Natural killer cell treated with Interleukin-12 subunit alpha and Interleukin-12 subunit beta and Interleukin-15 and Interleukin-18, amount 100 ng/mL, for 72 hours (primary cell): ENCODE measurements at regions not wholly inside any gene's neighbourhood (a gene's known extent, or its start where the extent isn't known, plus 50 kb on each side); places are given as distances from the start of the nearest gene placed in this dataset.
A peak's percentile ranks its signal among the peaks of the same experiment; 100 is the strongest.

Experiments
- ATAC-seq, 2 donors: fragments of 150-1000 bp; cut with Tn5 transposase in 1 of 2; sonication (Bioruptor Pico), chemical (Tn5 transposase) in 1 of 2; 2 replicates each; pipeline ENCODE4 v1.10.0; 2021
- DNase-seq: peaks from one replicate; pipeline ENCODE4 v3.0.0; 2022; ENCODE audit warnings: low spot score
- H3K27ac Mint-ChIP-seq, 2 donors: 1 replicate in 1 of 2; 2 replicates in 1 of 2; pipeline ENCODE4 v1.8.0; 2022; ENCODE audit warnings: mixed read lengths in 2 of 2, mild to moderate bottlenecking in 1 of 2, moderate library complexity in 1 of 2
- H3K27me3 Mint-ChIP-seq, 2 donors: 1 replicate in 1 of 2; 2 replicates in 1 of 2; pipeline ENCODE4 v1.8.0; 2022; ENCODE audit warnings: mixed read lengths in 2 of 2
- H3K36me3 Mint-ChIP-seq: one replicate; pipeline ENCODE4 v1.8.0; 2022; ENCODE audit warnings: mixed read lengths
- H3K4me1 Mint-ChIP-seq, 2 donors: 1 replicate in 1 of 2; 2 replicates in 1 of 2; pipeline ENCODE4 v1.8.0; 2022; ENCODE audit warnings: low read depth in 2 of 2, mixed read lengths in 2 of 2, mild to moderate bottlenecking in 1 of 2
- H3K4me3 Mint-ChIP-seq: one replicate; pipeline ENCODE4 v1.8.0; 2022; ENCODE audit warnings: mixed read lengths
- H3K9me3 Mint-ChIP-seq: 2 replicates; pipeline ENCODE4 v1.8.0; 2022; ENCODE audit warnings: mixed read lengths

DNA sequence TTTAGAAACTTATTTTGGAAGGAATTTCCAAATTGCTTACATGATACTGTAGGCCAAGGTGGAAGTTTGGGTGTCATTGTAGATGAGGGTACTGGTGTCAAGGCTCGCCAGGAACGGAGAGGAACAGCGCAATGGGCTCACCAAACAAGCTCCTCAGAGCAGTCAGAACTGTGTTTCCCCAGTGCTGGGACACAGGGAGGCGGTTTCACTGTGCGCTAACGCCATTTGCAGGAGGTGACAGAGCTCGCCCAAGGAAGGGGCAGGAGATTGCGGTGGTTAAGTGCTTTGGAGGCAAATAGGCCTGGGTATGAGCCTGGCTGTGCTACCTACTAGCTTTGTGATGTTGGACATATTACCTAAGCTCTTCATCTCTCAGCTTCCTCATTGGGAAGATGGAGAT is 57.3 kb downstream of the HHEX start:
- Mint-ChIP-seq H3K4me3 (peak overlapping the region; percentile 19), H3K27ac (no peak overlapping the region), H3K4me1 (peaks cover 41 to 46% of the 10 kb centered on the region in 2 donors), H3K27me3 (peaks cover 5 to 8% of the 10 kb centered on the region in 2 donors), H3K36me3 (no peaks in the 10 kb centered on the region), H3K9me3 (peaks cover 4% of the 10 kb centered on the region)
- ATAC-seq (no peak), DNase-seq (no peak)

DNA sequence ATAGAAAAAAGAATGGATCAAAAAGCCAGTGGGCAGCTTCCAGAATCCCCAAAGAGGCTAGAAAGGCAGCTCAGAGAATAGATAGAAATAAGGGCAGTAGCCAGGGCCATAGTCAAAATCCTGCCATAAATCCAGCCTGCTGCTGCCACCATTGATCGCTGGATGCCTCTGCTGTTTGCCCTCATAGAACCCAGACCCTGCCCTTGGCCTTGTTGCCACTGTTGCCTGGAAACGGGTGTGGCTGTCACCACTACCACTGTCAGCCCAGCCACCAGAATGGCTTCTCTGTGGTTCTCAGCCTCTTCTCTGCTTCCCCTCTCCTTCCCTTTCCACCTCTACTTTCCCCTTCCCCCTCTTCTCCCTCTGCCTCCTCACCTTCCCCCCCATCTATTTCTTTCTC is 57.8 kb downstream of the HHEX start:
- Mint-ChIP-seq H3K27me3 (peaks cover 4 to 5% of the 10 kb centered on the region in 2 donors), H3K36me3 (no peaks in the 10 kb centered on the region), H3K4me1 (peaks cover 36 to 40% of the 10 kb centered on the region in 2 donors), H3K27ac (no peak overlapping the region), H3K4me3 (peak overlapping the region; percentile 19), H3K9me3 (peaks cover 4% of the 10 kb centered on the region)
- no peak for DNase-seq
- ATAC-seq = no peak

DNA sequence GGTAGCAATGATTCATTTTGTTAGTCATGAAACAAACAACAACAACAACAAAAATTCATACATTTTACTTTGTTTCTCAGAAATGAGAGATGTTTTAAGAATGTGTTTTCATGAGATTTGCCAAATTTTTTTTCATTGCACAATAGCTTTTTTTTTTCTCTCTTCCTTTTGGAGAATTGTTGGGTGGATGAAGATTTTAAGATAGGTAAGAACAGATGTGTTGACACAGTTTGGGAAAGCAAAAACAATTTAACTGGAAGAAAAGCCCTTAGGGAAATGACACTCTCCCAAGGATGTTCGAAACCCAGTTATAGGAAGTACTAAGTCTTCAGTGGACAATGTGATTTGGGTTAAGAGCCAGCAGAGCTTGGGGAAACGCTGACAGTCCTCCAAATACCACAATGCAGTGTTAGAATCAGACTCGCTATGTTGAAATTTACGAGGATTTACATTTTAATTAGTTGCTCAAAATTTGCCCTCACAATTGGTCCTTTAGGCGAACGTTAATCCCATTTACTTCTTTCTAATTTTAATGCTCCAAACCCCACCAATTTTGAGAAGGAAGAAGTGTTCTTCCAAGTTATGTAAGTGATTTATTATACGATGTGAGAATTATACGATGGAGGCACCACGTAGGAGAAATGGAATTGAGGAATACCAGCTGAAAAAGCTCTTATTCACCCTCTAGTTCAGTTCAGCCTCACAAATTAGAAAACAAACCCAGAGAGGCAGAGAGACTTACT is 61.2 kb downstream of the HHEX start:
- Mint-ChIP-seq H3K4me3 (no peak overlapping the region), H3K36me3 (no peaks in the 10 kb centered on the region), H3K4me1 (peaks cover 24 to 27% of the 10 kb centered on the region in 2 donors), H3K27me3 (peaks cover 0 to 2% of the 10 kb centered on the region in 2 donors), H3K9me3 (peaks cover 4% of the 10 kb centered on the region), H3K27ac (no peak overlapping the region)
- DNase-seq (no peak), ATAC-seq (no peak)

- Mint-ChIP-seq H3K4me3 (no peak overlapping the region), H3K27me3 (peaks cover 0 to 2% of the 10 kb centered on the region in 2 donors), H3K4me1 (peaks cover 28 to 32% of the 10 kb centered on the region in 2 donors), H3K27ac (no peak overlapping the region), H3K36me3 (no peaks in the 10 kb centered on the region), H3K9me3 (peaks cover 4% of the 10 kb centered on the region)
- ATAC-seq (no peak), DNase-seq (no peak)
These were observed 61.7 kb downstream of the HHEX start for GRCh38 chr10:92751534-92751811.

GRCh38 chr10:92751827-92752226 is 62.1 kb downstream of the HHEX start:
- peaks cover 29 to 33% of the 10 kb centered on the region in 2 donors for H3K4me1 Mint-ChIP-seq
- H3K27me3 Mint-ChIP-seq = peaks cover 0 to 2% of the 10 kb centered on the region in 2 donors
- no peak overlapping the region for H3K27ac Mint-ChIP-seq
- DNase-seq (no peak), ATAC-seq (no peak)
- no peaks in the 10 kb centered on the region for H3K36me3 Mint-ChIP-seq
- H3K4me3 Mint-ChIP-seq = no peak overlapping the region
- peaks cover 4% of the 10 kb centered on the region for H3K9me3 Mint-ChIP-seq

DNA sequence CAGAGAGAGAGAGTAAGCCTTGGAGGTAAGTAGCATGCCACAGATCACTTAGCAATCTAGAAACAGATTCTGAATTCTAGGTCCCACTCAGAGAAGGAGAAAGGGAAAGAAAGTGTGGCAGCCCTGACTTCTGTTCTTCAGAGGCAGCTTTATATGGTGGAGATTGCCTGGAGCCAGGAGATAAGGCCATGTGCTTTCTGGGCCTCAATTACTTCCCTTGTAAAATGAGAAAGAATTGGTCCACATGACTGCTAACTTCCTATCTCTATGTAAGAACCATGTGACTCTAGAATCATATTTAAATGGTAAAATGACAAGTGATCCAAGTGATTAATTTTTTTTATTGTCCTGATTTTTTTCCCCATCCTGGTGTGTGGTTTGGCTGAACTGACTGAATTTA is 64.1 kb downstream of the HHEX start:
- no peak for DNase-seq
- Mint-ChIP-seq H3K4me1 (peaks cover 23 to 24% of the 10 kb centered on the region in 2 donors), H3K4me3 (no peak overlapping the region), H3K9me3 (no peaks in the 10 kb centered on the region), H3K36me3 (no peaks in the 10 kb centered on the region), H3K27me3 (no peaks in the 10 kb centered on the region), H3K27ac (no peak overlapping the region)
- no peak for ATAC-seq

- Mint-ChIP-seq H3K36me3 (no peaks in the 10 kb centered on the region), H3K4me1 (peaks cover 23 to 24% of the 10 kb centered on the region in 2 donors), H3K9me3 (no peaks in the 10 kb centered on the region), H3K27ac (no peak overlapping the region), H3K27me3 (no peaks in the 10 kb centered on the region), H3K4me3 (no peak overlapping the region)
- ATAC-seq (no peak), DNase-seq (no peak)
These were observed 66.0 kb downstream of the HHEX start for GRCh38 chr10:92755725-92756124.

GRCh38 chr10:92756201-92757065 is 66.7 kb downstream of the HHEX start:
- ATAC-seq (peak; percentile 56 to 75), DNase-seq (no peak)
- Mint-ChIP-seq H3K27me3 (peaks cover 0 to under 1% of the 10 kb centered on the region in 2 donors), H3K27ac (peak overlapping the region; percentile 31 to 69), H3K36me3 (no peaks in the 10 kb centered on the region), H3K9me3 (no peaks in the 10 kb centered on the region), H3K4me3 (peak overlapping the region; percentile 58), H3K4me1 (peaks cover 23 to 24% of the 10 kb centered on the region in 2 donors)

DNA sequence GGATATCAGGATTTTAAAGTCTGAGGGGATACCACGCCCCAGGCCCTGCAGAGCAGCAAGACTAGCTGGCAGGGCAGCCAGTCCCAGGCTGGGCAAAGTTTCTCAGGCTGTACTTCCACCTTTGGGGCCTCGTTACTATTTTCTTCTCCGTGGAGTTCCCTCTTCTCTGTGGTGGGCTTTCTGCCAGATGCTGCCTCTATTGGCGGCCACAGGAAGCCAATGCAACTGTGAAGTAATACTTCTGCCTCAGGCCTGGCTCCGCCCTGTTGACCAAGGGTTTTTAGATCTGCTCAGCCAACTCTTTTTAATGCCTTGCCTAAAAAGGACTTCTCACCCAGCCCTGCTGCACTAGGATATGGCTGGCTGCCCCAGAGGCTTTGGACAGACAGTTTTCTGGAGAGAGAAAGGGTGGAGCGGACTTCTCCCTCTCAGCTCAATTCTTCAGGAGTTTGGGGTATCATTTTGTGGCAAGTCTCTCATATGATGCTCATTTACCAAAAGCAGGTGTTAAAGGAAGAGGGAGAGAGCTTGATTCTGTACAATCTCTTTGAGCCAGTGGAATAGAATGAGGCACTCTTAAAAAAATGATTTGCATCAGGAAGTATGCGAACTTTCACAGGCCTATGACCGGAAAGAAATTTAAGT is 67.4 kb downstream of the HHEX start:
- no peaks in the 10 kb centered on the region for H3K36me3 Mint-ChIP-seq
- no peaks in the 10 kb centered on the region for H3K9me3 Mint-ChIP-seq
- DNase-seq (no peak), ATAC-seq (peak; percentile 74 to 76)
- peaks cover 23 to 24% of the 10 kb centered on the region in 2 donors for H3K4me1 Mint-ChIP-seq
- H3K27ac Mint-ChIP-seq = peak overlapping the region; percentile 31 to 69
- H3K4me3 Mint-ChIP-seq = peak overlapping the region; percentile 58
- H3K27me3 Mint-ChIP-seq = peaks cover 0 to 8% of the 10 kb centered on the region in 2 donors

GRCh38 chr10:92757711-92758104 is 68.0 kb downstream of the HHEX start:
- peak overlapping the region in 1 of 2 donors; percentile 69 for H3K27ac Mint-ChIP-seq
- H3K27me3 Mint-ChIP-seq = peaks cover 0 to 8% of the 10 kb centered on the region in 2 donors
- peaks cover 23 to 24% of the 10 kb centered on the region in 2 donors for H3K4me1 Mint-ChIP-seq
- no peak overlapping the region for H3K4me3 Mint-ChIP-seq
- ATAC-seq = no peak
- DNase-seq = no peak
- no peaks in the 10 kb centered on the region for H3K9me3 Mint-ChIP-seq
- H3K36me3 Mint-ChIP-seq = no peaks in the 10 kb centered on the region

DNA sequence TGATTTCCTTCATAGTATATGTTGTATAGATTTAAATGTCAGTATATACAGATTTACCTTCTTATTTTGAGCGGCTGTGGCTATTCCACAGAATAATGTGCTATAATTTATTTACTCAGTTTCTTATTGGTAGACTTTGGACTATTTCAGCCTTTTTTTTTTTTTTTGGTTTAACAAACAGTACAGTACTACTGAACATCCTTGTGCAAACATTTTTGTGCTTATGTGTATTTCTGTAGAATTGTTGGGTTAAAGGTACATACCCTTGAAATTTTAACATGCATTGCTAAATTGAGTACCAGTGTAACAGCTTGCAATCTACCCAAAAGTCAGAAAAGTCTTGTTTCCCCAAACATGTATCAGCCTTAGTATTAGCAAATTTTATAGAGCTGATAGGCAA is 68.8 kb downstream of the HHEX start:
- no peak overlapping the region for H3K4me3 Mint-ChIP-seq
- H3K27ac Mint-ChIP-seq = no peak overlapping the region
- no peaks in the 10 kb centered on the region for H3K36me3 Mint-ChIP-seq
- H3K4me1 Mint-ChIP-seq = peaks cover 23 to 24% of the 10 kb centered on the region in 2 donors
- DNase-seq (no peak), ATAC-seq (no peak)
- no peaks in the 10 kb centered on the region for H3K9me3 Mint-ChIP-seq
- H3K27me3 Mint-ChIP-seq = peaks cover 2 to 12% of the 10 kb centered on the region in 2 donors

DNA sequence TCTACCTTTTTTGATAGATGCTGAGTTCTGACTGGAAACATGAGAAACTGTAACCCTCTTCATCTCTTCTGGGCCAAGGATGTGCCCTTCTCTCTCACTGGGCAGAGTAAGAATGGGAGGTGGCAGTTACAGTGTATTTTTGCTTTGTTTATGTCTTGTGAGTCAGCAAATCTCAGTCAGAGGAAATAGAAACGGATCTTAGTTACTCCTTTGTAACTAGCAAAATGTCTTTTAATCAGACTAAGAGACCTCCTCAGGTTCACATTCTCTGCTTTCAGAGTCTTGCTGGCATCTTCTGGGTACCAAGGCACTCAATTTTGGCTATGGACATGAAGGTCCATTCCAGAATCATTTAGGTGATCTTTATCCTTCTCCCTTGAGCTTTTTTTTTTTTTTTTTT is 70.9 kb downstream of the HHEX start:
- Mint-ChIP-seq H3K4me1 (peaks cover 18 to 20% of the 10 kb centered on the region in 2 donors), H3K27me3 (peaks cover 5 to 29% of the 10 kb centered on the region in 2 donors), H3K27ac (no peak overlapping the region), H3K9me3 (no peaks in the 10 kb centered on the region), H3K36me3 (no peaks in the 10 kb centered on the region), H3K4me3 (no peak overlapping the region)
- no peak for ATAC-seq
- DNase-seq = no peak

- no peak for DNase-seq
- H3K27me3 Mint-ChIP-seq = peaks cover 7 to 29% of the 10 kb centered on the region in 2 donors
- H3K4me1 Mint-ChIP-seq = peaks cover 13 to 14% of the 10 kb centered on the region in 2 donors
- H3K27ac Mint-ChIP-seq = no peak overlapping the region
- no peaks in the 10 kb centered on the region for H3K9me3 Mint-ChIP-seq
- no peak for ATAC-seq
- no peaks in the 10 kb centered on the region for H3K36me3 Mint-ChIP-seq
- no peak overlapping the region for H3K4me3 Mint-ChIP-seq
These were observed 71.8 kb downstream of the HHEX start for GRCh38 chr10:92761571-92761970.
